A549 (cell line): ENCODE measurements at regions not wholly inside any gene's neighbourhood (a gene's known extent, or its start where the extent isn't known, plus 50 kb on each side); places are given as distances from the start of the nearest gene placed in this dataset.

Experiments used
- ATAC-seq, 2 experiments: fragments of 200-7000 bp in 1 of 2; fragments of >200 bp in 1 of 2; cut with Nextera tagmentation in 1 of 2; cut with Tn5 transposase in 1 of 2; 3 replicates each; pipeline versions ENCODE4 v1.8.0 to v1.9.1; 2018 to 2020; ENCODE audit warnings: mild to moderate bottlenecking in 1 of 2, moderate library complexity in 1 of 2
- CTCF ChIA-PET: fragments of 300-600 bp; sonication (Branson Sonifier 250); formaldehyde crosslinking; extraction: SDS; loops from one replicate; lab custom pipeline; 2021; ENCODE audit warnings: antibody characterized with exemption, inconsistent platforms; lab: Yijun Ruan, JAX
- POLR2A ChIA-PET: fragments of 350-600 bp; formaldehyde crosslinking; extraction: SDS; loops from one replicate; lab custom pipeline; 2021; ENCODE audit warnings: antibody characterized with exemption, inconsistent platforms; lab: Yijun Ruan, JAX
- DNase-seq, 2 experiments: peaks; one replicate each; pipeline versions ENCODE4 v3.0.0 to v3.0.0-alpha.2; 2011 to 2016; ENCODE audit warnings: low read depth in 1 of 2, low spot score in 1 of 2
- FAIRE-seq: peaks from 2 replicates; lab custom pipeline; 2011; peaks lifted over from hg19 to GRCh38; lab: Jason Lieb, UNC
- H3K27ac ChIP-seq, 2 experiments: fragments of >200 bp; sonication (Bioruptor Twin); formaldehyde crosslinking; 3 replicates each; pipeline ENCODE4 v1.5.1; 2016 to 2017
- H3K4me1 ChIP-seq: fragments of >200 bp; sonication (Bioruptor Twin); formaldehyde crosslinking; 3 replicates; pipeline ENCODE4 v1.6.1; 2016
- H3K4me2 ChIP-seq: fragments of >200 bp; sonication (Bioruptor Twin); formaldehyde crosslinking; 3 replicates; pipeline ENCODE4 v1.6.1; 2016
- H3K4me3 ChIP-seq: fragments of >200 bp; sonication (Bioruptor Twin); formaldehyde crosslinking; 3 replicates; pipeline ENCODE4 v1.5.1; 2016
- H3K9me3 ChIP-seq: fragments of >200 bp; sonication (Bioruptor Twin); formaldehyde crosslinking; 3 replicates; pipeline ENCODE4 v1.6.1; 2016
- CEBPB ChIP-seq, 2 experiments: fragments of >200 bp in 1 of 2; sonication (Bioruptor Twin) in 1 of 2; formaldehyde crosslinking in 1 of 2; IDR thresholded peaks; 2 replicates each; pipeline ENCODE4 v1.6.1; 2012 to 2016
- EHMT2 ChIP-seq: fragments of 200-600 bp; sonication (generic); IDR thresholded peaks from 2 replicates; pipeline ENCODE4 v1.6.1; 2016; ENCODE audit warnings: antibody characterized with exemption, low read depth, mild to moderate bottlenecking, moderate library complexity
- ESRRA ChIP-seq: fragments of 150-350 bp; IDR thresholded peaks from 2 replicates; pipeline ENCODE4 v1.6.1; 2014; ENCODE audit warnings: mild to moderate bottlenecking, low read length, borderline replicate concordance
- GATA3 ChIP-seq: IDR thresholded peaks from 2 replicates; pipeline ENCODE4 v1.6.1; 2012; ENCODE audit warnings: borderline replicate concordance
- HDAC2 ChIP-seq: fragments of 200-600 bp; sonication (generic); IDR thresholded peaks from 2 replicates; pipeline ENCODE4 v1.6.1; 2016
- KDM5A ChIP-seq: fragments of 200-600 bp; sonication (generic); IDR thresholded peaks from 2 replicates; pipeline ENCODE4 v1.6.1; 2016; ENCODE audit warnings: antibody characterized with exemption, mild to moderate bottlenecking
- MAFK ChIP-seq: fragments of 450-650 bp; IDR thresholded peaks from 2 replicates; pipeline ENCODE4 v1.6.1; 2014; ENCODE audit not compliant: partially characterized antibody
- RAD21 ChIP-seq, 2 experiments: fragments of >200 bp in 1 of 2; sonication (Bioruptor Twin) in 1 of 2; formaldehyde crosslinking in 1 of 2; IDR thresholded peaks in 1 of 2; conservative IDR thresholded peaks in 1 of 2; 2 replicates in 1 of 2; 3 replicates in 1 of 2; pipeline ENCODE4 v1.6.1; 2012 to 2018; ENCODE audit warnings: inconsistent platforms in 1 of 2
- RARB ChIP-seq: fragments of 250-450 bp; sonication (Bioruptor Pico); IDR thresholded peaks from 2 replicates; pipeline ENCODE4 v1.8.0; 2021; ENCODE audit warnings: mild to moderate bottlenecking, moderate library complexity
- RCOR1 ChIP-seq: fragments of 150-350 bp; IDR thresholded peaks from 2 replicates; pipeline ENCODE4 v1.6.1; 2014; ENCODE audit warnings: antibody characterized with exemption, low read length, low read depth
- TFCP2L1 ChIP-seq: fragments of 250-450 bp; sonication (Bioruptor Pico); IDR thresholded peaks from 2 replicates; pipeline ENCODE4 v1.5.0; 2021; ENCODE audit warnings: mild to moderate bottlenecking
- TP53 ChIP-seq: fragments of 250-450 bp; sonication (Bioruptor Pico); IDR thresholded peaks from 2 replicates; pipeline ENCODE4 v1.5.0; 2021; ENCODE audit warnings: mild to moderate bottlenecking, moderate library complexity
- USF2 ChIP-seq: fragments of 450-650 bp; IDR thresholded peaks from 2 replicates; pipeline ENCODE4 v1.6.1; 2014; ENCODE audit warnings: antibody characterized with exemption
- ZC3H11A ChIP-seq: fragments of 450-650 bp; IDR thresholded peaks from 2 replicates; pipeline ENCODE4 v1.6.1; 2014; ENCODE audit warnings: antibody characterized with exemption, mild to moderate bottlenecking
- ZNF302 ChIP-seq: fragments of 250-450 bp; sonication (Bioruptor Pico); IDR thresholded peaks from 2 replicates; pipeline ENCODE4 v1.9.0; 2021; ENCODE audit warnings: inconsistent platforms, mild to moderate bottlenecking, moderate library complexity
- WGBS: methylation state at CpG from one replicate; pipeline ENCODE4 v1.1.6; 2017; ENCODE audit errors: missing lambda C conversion rate; 5-methylcytosine and 5-hydroxymethylcytosine counted together
- TF ChIP-seq, protein P1 (sequence below): IDR thresholded peaks from 2 replicates; pipeline ENCODE4 v1.6.1; 2012
- TF ChIP-seq, protein P2 (sequence below): fragments of >200 bp; sonication (Bioruptor Twin); formaldehyde crosslinking; IDR thresholded peaks from 3 replicates; pipeline ENCODE4 v1.5.1; 2016

DNA sequence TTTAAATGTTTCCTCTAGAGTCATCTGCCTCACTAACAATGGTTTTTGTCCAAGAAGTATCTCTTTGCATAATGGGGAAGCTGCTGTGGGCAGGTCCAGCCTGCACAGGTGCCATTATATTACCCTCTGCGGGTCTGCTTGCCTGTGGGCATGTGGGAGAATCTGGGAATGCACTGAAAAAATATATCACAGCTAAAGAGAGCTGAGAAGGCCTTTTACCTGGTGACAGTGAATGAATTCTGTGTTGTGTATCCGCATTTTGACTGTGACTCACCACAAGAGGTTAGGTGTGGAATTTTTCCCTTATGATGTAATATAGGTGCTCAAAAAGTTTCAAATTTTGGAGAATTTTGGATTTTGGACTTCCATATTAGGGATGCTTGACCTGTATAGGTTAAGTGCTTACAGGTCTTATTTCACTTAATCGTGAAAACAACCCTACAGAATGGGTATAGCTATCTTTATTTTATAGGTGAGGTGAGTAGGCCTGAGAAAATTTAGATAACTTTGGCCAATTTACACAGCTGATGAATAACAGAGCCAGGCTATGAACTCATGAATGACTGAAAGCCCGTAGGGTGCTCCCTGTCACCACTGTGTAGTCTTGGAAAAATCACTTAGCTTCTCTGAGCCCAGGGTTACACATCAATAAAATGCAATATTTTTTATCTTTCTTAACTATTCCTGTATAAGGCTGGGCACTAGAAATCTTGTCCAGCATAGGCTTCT is 198.0 kb upstream of the EPHA5 start:
- no peak for DNase-seq
- POLR2A ChIA-PET, result no interaction called here
- no peak overlapping the region for H3K4me2 ChIP-seq
- H3K4me1 ChIP-seq, result no peaks in the 10 kb centered on the region
- no peak for TF ChIP-seq EHMT2
- TF ChIP-seq HDAC2, result no peak
- no peak for TF ChIP-seq MAFK
- no peak for TF ChIP-seq TP53 (CRISPR knock-in tag)
- TF ChIP-seq, all 56 proteins: peak for 0
- WGBS, result 68% methylated on average over 4 of the region's 4 CpGs
- H3K4me3 ChIP-seq, result no peak overlapping the region
- FAIRE-seq (no peak), ATAC-seq (no peak)
- H3K27ac ChIP-seq, result no peak overlapping the region
- CTCF ChIA-PET, result no interaction called here
- no peaks in the 10 kb centered on the region for H3K9me3 ChIP-seq

GRCh38 chr4:65865489-65865888 is 195.2 kb upstream of the EPHA5 start:
- WGBS, result 51% methylated on average over 4 of the region's 4 CpGs
- TF ChIP-seq RCOR1 (no peak), RAD21 (conservative IDR thresholded peaks at IDR 0.05 in 1 of 2, IDR thresholded peaks at IDR 0.05 in 1 of 2) (peak in 1 of 2 experiments; percentile 23; a peak in 1 of 5 replicates), USF2 (no peak)

GRCh38 chr4:65861993-65862392 is 191.7 kb upstream of the EPHA5 start:
- 71% methylated on average over 2 of the region's 2 CpGs for WGBS
- H3K4me2 ChIP-seq, result no peak overlapping the region
- FAIRE-seq (no peak), ATAC-seq (no peak), DNase-seq (no peak)
- TF ChIP-seq ZNF302, result no peak
- no peak overlapping the region for H3K4me3 ChIP-seq
- CTCF ChIA-PET, result no interaction called here
- POLR2A ChIA-PET, result no interaction called here
- H3K9me3 ChIP-seq, result no peaks in the 10 kb centered on the region
- no peaks in the 10 kb centered on the region for H3K4me1 ChIP-seq
- H3K27ac ChIP-seq, result no peak overlapping the region

More at GRCh38 chr4:65865489-65865888, 195.2 kb upstream of the EPHA5 start:
- Histone ChIP-seq H3K27ac (no peak overlapping the region), H3K4me1 (no peaks in the 10 kb centered on the region), H3K4me3 (no peak overlapping the region), H3K4me2 (no peak overlapping the region), H3K9me3 (no peaks in the 10 kb centered on the region)
- DNase-seq (peak in 1 of 2 experiments; percentile 21), FAIRE-seq (no peak), ATAC-seq (no peak)
- CTCF ChIA-PET, result no interaction called here
- POLR2A ChIA-PET, result no interaction called here

GRCh38 chr4:65845199-65845773 is 175.0 kb upstream of the EPHA5 start:
- no peak overlapping the region for H3K27ac ChIP-seq
- no peaks in the 10 kb centered on the region for H3K9me3 ChIP-seq
- no peak for DNase-seq
- 76% methylated on average over 4 of the region's 4 CpGs for WGBS
- CTCF ChIA-PET, result no interaction called here
- no peak overlapping the region for H3K4me3 ChIP-seq
- no peak for ATAC-seq
- no peak for FAIRE-seq
- no peak overlapping the region for H3K4me2 ChIP-seq
- POLR2A ChIA-PET, result no interaction called here
- TF ChIP-seq, protein P1, sequence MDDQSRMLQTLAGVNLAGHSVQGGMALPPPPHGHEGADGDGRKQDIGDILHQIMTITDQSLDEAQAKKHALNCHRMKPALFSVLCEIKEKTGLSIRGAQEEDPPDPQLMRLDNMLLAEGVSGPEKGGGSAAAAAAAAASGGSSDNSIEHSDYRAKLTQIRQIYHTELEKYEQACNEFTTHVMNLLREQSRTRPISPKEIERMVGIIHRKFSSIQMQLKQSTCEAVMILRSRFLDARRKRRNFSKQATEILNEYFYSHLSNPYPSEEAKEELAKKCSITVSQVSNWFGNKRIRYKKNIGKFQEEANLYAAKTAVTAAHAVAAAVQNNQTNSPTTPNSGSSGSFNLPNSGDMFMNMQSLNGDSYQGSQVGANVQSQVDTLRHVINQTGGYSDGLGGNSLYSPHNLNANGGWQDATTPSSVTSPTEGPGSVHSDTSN, result no peak
- TF ChIP-seq RARB (CRISPR knock-in tag) (no peak), GATA3 (no peak), ZC3H11A (no peak), KDM5A (no peak), CEBPB (IDR thresholded peaks at IDR 0.05) (no peak), ESRRA (no peak), TFCP2L1 (CRISPR knock-in tag) (no peak)
- TF ChIP-seq, protein P2, sequence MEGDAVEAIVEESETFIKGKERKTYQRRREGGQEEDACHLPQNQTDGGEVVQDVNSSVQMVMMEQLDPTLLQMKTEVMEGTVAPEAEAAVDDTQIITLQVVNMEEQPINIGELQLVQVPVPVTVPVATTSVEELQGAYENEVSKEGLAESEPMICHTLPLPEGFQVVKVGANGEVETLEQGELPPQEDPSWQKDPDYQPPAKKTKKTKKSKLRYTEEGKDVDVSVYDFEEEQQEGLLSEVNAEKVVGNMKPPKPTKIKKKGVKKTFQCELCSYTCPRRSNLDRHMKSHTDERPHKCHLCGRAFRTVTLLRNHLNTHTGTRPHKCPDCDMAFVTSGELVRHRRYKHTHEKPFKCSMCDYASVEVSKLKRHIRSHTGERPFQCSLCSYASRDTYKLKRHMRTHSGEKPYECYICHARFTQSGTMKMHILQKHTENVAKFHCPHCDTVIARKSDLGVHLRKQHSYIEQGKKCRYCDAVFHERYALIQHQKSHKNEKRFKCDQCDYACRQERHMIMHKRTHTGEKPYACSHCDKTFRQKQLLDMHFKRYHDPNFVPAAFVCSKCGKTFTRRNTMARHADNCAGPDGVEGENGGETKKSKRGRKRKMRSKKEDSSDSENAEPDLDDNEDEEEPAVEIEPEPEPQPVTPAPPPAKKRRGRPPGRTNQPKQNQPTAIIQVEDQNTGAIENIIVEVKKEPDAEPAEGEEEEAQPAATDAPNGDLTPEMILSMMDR, result no peak
- H3K4me1 ChIP-seq, result no peaks in the 10 kb centered on the region
